KMS-11 (cell line): ENCODE measurements at regions not wholly inside any gene's neighbourhood (a gene's known extent, or its start where the extent isn't known, plus 50 kb on each side); places are given as distances from the start of the nearest gene placed in this dataset.

ENCODE experiments used
- H2AFZ ChIP-seq: fragments of 200-600 bp; sonication (generic); 2 replicates; pipeline ENCODE4 v1.6.1; 2016; ENCODE audit warnings: antibody characterized with exemption, mixed run types, low read depth
- H3K27ac ChIP-seq: fragments of 200-600 bp; sonication (generic); 2 replicates; pipeline ENCODE4 v1.6.1; 2016; ENCODE audit warnings: mild to moderate bottlenecking, mixed run types
- H3K27me3 ChIP-seq: fragments of 200-600 bp; sonication (generic); 2 replicates; pipeline ENCODE4 v1.6.1; 2017; ENCODE audit warnings: mild to moderate bottlenecking, low read depth, mixed run types, moderate library complexity; ENCODE audit not compliant: insufficient read depth
- H3K36me3 ChIP-seq: fragments of 200-600 bp; sonication (generic); 2 replicates; pipeline ENCODE4 v1.6.1; 2017; ENCODE audit warnings: mild to moderate bottlenecking, mixed run types; ENCODE audit not compliant: insufficient read depth
- H3K4me1 ChIP-seq: fragments of 200-600 bp; sonication (generic); 2 replicates; pipeline ENCODE4 v1.6.1; 2016; ENCODE audit warnings: mild to moderate bottlenecking, low read depth, mixed run types; ENCODE audit not compliant: poor library complexity, severe bottlenecking
- H3K4me2 ChIP-seq: fragments of 200-600 bp; sonication (generic); 2 replicates; pipeline ENCODE4 v1.7.0; 2016; ENCODE audit warnings: mild to moderate bottlenecking, mixed run types
- H3K4me3 ChIP-seq: fragments of 200-600 bp; sonication (generic); IDR thresholded peaks from 2 replicates; pipeline ENCODE4 v1.6.1; 2017; ENCODE audit warnings: low read depth, low read length, mixed read lengths; ENCODE audit not compliant: insufficient read depth
- H3K79me2 ChIP-seq: fragments of 200-600 bp; sonication (generic); 2 replicates; pipeline ENCODE4 v1.6.1; 2016; ENCODE audit warnings: low read depth, mixed run types; ENCODE audit not compliant: insufficient read depth
- H3K9ac ChIP-seq: fragments of 200-600 bp; sonication (generic); 2 replicates; pipeline ENCODE4 v1.6.1; 2016; ENCODE audit warnings: mild to moderate bottlenecking, mixed run types
- H4K20me1 ChIP-seq: fragments of 200-600 bp; sonication (generic); 2 replicates; pipeline ENCODE4 v1.6.1; 2016; ENCODE audit warnings: mild to moderate bottlenecking, mixed run types; ENCODE audit not compliant: insufficient read depth
- CTCF ChIP-seq: fragments of 200-600 bp; sonication (generic); conservative IDR thresholded peaks from 2 replicates; pipeline ENCODE4 v1.6.1; 2017; ENCODE audit warnings: low read depth, mild to moderate bottlenecking, antibody characterized with exemption, low read length, moderate library complexity, mixed read lengths

DNA sequence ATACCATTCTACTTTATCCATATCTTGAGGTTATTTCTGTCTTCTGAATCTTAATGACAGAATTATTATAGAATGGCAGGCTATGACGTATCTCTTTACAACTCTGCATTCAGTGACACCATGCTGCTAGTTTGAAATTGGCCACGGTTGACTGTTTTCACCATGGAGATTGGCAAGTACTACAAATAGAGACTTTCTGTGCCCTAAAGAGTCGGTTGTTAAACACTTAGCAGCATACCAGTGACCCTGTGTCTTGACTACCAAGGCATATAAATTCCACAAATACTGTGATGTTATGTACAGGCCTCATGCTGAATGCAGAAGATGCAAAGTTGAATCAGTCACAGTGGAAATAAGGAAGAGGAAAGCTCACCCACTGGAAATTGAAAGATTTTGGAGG, 67.0 kb upstream of the CADPS start:
- Histone ChIP-seq H2AFZ (no peak overlapping the region), H3K27me3 (no peaks in the 10 kb centered on the region), H3K4me2 (no peak overlapping the region), H4K20me1 (no peaks in the 10 kb centered on the region), H3K79me2 (no peaks in the 10 kb centered on the region), H3K4me3 (no peak overlapping the region), H3K4me1 (peaks cover 23% of the 10 kb centered on the region), H3K27ac (no peak overlapping the region), H3K36me3 (no peaks in the 10 kb centered on the region), H3K9ac (no peak overlapping the region)
- no peak for TF ChIP-seq CTCF

- H3K79me2 ChIP-seq: no peaks in the 10 kb centered on the region
- no peaks in the 10 kb centered on the region for H4K20me1 ChIP-seq
- H2AFZ ChIP-seq: no peak overlapping the region
- no peak for TF ChIP-seq CTCF
- no peak overlapping the region for H3K4me2 ChIP-seq
- no peak overlapping the region for H3K9ac ChIP-seq
- no peaks in the 10 kb centered on the region for H3K27me3 ChIP-seq
- H3K4me1 ChIP-seq: peaks cover 23% of the 10 kb centered on the region
- no peaks in the 10 kb centered on the region for H3K36me3 ChIP-seq
- no peak overlapping the region for H3K4me3 ChIP-seq
- H3K27ac ChIP-seq: no peak overlapping the region
Observed at GRCh38 chr3:62942764-62943163, 67.5 kb upstream of the CADPS start.

DNA sequence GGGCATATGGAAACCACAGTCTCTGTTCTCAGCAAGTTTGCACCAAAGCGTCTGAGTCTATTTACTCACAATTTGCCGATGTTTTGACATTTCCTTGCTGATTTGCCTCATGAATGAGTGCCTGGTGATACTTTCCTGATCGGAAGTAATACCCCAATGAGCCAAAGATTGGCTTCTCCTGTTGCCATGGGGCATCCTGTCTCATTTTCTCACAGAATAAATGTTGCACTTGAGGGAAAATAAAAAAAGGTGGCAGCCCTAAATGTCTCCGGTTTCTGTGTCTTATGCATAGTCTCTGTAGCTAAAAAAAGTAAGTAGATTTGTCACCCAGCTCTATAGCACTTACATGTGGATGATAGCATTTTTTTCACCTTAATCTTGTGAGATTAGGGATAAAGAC, 73.7 kb upstream of the CADPS start:
- Histone ChIP-seq H4K20me1 (no peaks in the 10 kb centered on the region), H3K27ac (no peak overlapping the region), H2AFZ (no peak overlapping the region), H3K4me2 (no peak overlapping the region), H3K4me1 (no peaks in the 10 kb centered on the region), H3K79me2 (no peaks in the 10 kb centered on the region), H3K27me3 (no peaks in the 10 kb centered on the region), H3K4me3 (no peak overlapping the region), H3K36me3 (no peaks in the 10 kb centered on the region), H3K9ac (no peak overlapping the region)
- no peak for TF ChIP-seq CTCF

DNA sequence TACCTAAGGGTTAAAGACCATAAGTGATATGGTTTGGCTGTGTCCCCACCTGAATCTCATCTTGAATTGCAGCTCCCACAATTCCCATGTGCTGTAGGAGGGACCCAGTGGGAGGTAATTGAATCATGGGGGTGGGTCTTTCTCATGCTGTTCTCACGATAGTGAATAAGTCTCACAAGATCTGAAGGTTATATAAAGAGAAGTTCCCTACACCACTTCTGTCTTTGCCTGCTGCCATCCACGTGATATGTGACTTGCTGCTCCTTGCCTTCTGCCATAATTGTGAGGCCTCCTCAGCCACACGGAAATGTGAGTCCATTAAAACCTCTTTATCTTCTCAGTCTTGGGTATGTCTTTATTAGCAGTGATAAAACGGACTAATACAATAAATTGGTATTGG, 75.0 kb upstream of the CADPS start:
- no peaks in the 10 kb centered on the region for H3K36me3 ChIP-seq
- no peak overlapping the region for H2AFZ ChIP-seq
- H3K27ac ChIP-seq: no peak overlapping the region
- H3K4me2 ChIP-seq: no peak overlapping the region
- H3K9ac ChIP-seq: no peak overlapping the region
- no peak overlapping the region for H3K4me3 ChIP-seq
- no peak for TF ChIP-seq CTCF
- H3K79me2 ChIP-seq: no peaks in the 10 kb centered on the region
- H3K4me1 ChIP-seq: no peaks in the 10 kb centered on the region
- no peaks in the 10 kb centered on the region for H4K20me1 ChIP-seq
- H3K27me3 ChIP-seq: no peaks in the 10 kb centered on the region
